A673 (cell line): ENCODE measurements at regions not wholly inside any gene's neighbourhood (a gene's known extent, or its start where the extent isn't known, plus 50 kb on each side); places are given as distances from the start of the nearest gene placed in this dataset.

Experiments
- BruUV-seq: library from RNA; stranded (reverse); fragments of 400-500 nt; replicated peaks from 2 replicates; lab custom pipeline; 2021; lab: Mats Ljungman, UMichigan
- CTCF ChIA-PET: fragments of 300-600 bp; sonication (Branson Sonifier 250); formaldehyde crosslinking; loops from one replicate; lab custom pipeline; 2022; ENCODE audit warnings: antibody characterized with exemption; lab: Charles Lee
- POLR2A ChIA-PET: fragments of 300-600 bp; sonication (Branson Sonifier 250); formaldehyde crosslinking; loops from one replicate; lab custom pipeline; 2022; ENCODE audit warnings: antibody characterized with exemption; ENCODE audit not compliant: low non-redundant PET; lab: Charles Lee
- DNase-seq: peaks from one replicate; pipeline ENCODE4 v3.0.0-alpha.2; 2015; ENCODE audit warnings: low spot score
- H3K27ac ChIP-seq: fragments of 200-600 bp; sonication (generic); 2 replicates; pipeline ENCODE4 v1.5.1; 2016; ENCODE audit warnings: mixed run types, low read depth, mild to moderate bottlenecking, mixed read lengths, antibody characterized with exemption, low read length; ENCODE audit not compliant: poor library complexity, severe bottlenecking
- H3K27me3 ChIP-seq: fragments of 200-600 bp; sonication (generic); replicated peaks from 2 replicates; pipeline ENCODE4 v1.6.1; 2017; ENCODE audit warnings: mixed run types, low read depth, mild to moderate bottlenecking, mixed read lengths, antibody characterized with exemption, low read length; ENCODE audit not compliant: insufficient read depth, poor library complexity
- H3K36me3 ChIP-seq: fragments of 200-600 bp; sonication (generic); 2 replicates; pipeline ENCODE4 v1.6.1; 2016; ENCODE audit warnings: mixed run types, mild to moderate bottlenecking, mixed read lengths, antibody characterized with exemption, low read length; ENCODE audit not compliant: insufficient read depth, poor library complexity, severe bottlenecking
- H3K4me1 ChIP-seq: fragments of 200-600 bp; sonication (generic); 2 replicates; pipeline ENCODE4 v1.6.1; 2017; ENCODE audit warnings: mixed run types, mild to moderate bottlenecking, mixed read lengths, antibody characterized with exemption, low read length; ENCODE audit not compliant: insufficient read depth, poor library complexity, severe bottlenecking
- H3K4me3 ChIP-seq: fragments of 200-600 bp; sonication (generic); 2 replicates; pipeline ENCODE4 v1.5.1; 2016; ENCODE audit warnings: low read depth, mixed run types, mild to moderate bottlenecking, mixed read lengths, low read length; ENCODE audit not compliant: poor library complexity, severe bottlenecking
- H3K9me3 ChIP-seq: fragments of 200-600 bp; sonication (generic); 2 replicates; pipeline ENCODE4 v1.6.1; 2016; ENCODE audit warnings: mixed run types, low read depth, mild to moderate bottlenecking, mixed read lengths, antibody characterized with exemption, low read length; ENCODE audit not compliant: poor library complexity, severe bottlenecking
- CTCF ChIP-seq: fragments of 300-800, 200-600 bp; sonication (generic); conservative IDR thresholded peaks from 2 replicates; pipeline ENCODE4 v1.5.1; 2017; ENCODE audit warnings: low read depth, mild to moderate bottlenecking, antibody characterized with exemption, low read length, moderate library complexity, mixed read lengths
- EZH2 ChIP-seq: fragments of 200-600 bp; sonication (generic); IDR thresholded peaks from 2 replicates; pipeline ENCODE4 v1.6.1; 2017; ENCODE audit warnings: borderline replicate concordance, low read depth, mild to moderate bottlenecking, mixed read lengths, antibody characterized with exemption, low read length; ENCODE audit not compliant: poor library complexity, severe bottlenecking
- intact Hi-C: fragments of 100-400 bp; cut with micrococcal nuclease; formaldehyde crosslinking; loops from one replicate; pipeline ENCODE4 v1.10.0; 2022; ENCODE audit not compliant: unreplicated experiment

- H3K27ac ChIP-seq = no peak overlapping the region
- DNase-seq = peak; percentile 9
- H3K9me3 ChIP-seq = no peaks in the 10 kb centered on the region
- intact Hi-C loops = no loop called here
- BruUV-seq = no TSS peak
- TF ChIP-seq CTCF (no peak), EZH2 (no peak)
- no peaks in the 10 kb centered on the region for H3K4me1 ChIP-seq
- H3K27me3 ChIP-seq = no peaks in the 10 kb centered on the region
- H3K36me3 ChIP-seq = no peaks in the 10 kb centered on the region
- ChIA-PET POLR2A (no interaction called here), CTCF (no interaction called here)
- H3K4me3 ChIP-seq = no peak overlapping the region
Measured at GRCh38 chr3:103085465-103085864, 650.6 kb downstream of the ZPLD1 start.

GRCh38 chr3:103089758-103090157, 654.9 kb downstream of the ZPLD1 start:
- POLR2A ChIA-PET = no interaction called here
- TF ChIP-seq EZH2 = no peak
- TF ChIP-seq CTCF = no peak
- H3K27me3 ChIP-seq = no peaks in the 10 kb centered on the region
- intact Hi-C loops = no loop called here
- no peak overlapping the region for H3K4me3 ChIP-seq
- no peaks in the 10 kb centered on the region for H3K36me3 ChIP-seq
- DNase-seq = no peak
- BruUV-seq = no TSS peak
- H3K27ac ChIP-seq = no peak overlapping the region
- CTCF ChIA-PET = no interaction called here
- no peaks in the 10 kb centered on the region for H3K4me1 ChIP-seq
- H3K9me3 ChIP-seq = peaks cover 7% of the 10 kb centered on the region

- Histone ChIP-seq H3K27me3 (no peaks in the 10 kb centered on the region), H3K9me3 (no peaks in the 10 kb centered on the region), H3K4me1 (no peaks in the 10 kb centered on the region), H3K27ac (no peak overlapping the region), H3K36me3 (no peaks in the 10 kb centered on the region), H3K4me3 (no peak overlapping the region)
- ChIA-PET POLR2A (no interaction called here), CTCF (no interaction called here)
- DNase-seq = no peak
- TF ChIP-seq CTCF (no peak), EZH2 (no peak)
- no TSS peak for BruUV-seq
- intact Hi-C loops = no loop called here
Measured at GRCh38 chr3:103105206-103105605, 670.4 kb downstream of the ZPLD1 start.
